HG03139 (cell line): ENCODE measurements at regions not wholly inside any gene's neighbourhood (a gene's known extent, or its start where the extent isn't known, plus 50 kb on each side); places are given as distances from the start of the nearest gene placed in this dataset.
"Not testable (repeated sequence)": the region's sequence is repeated elsewhere in the genome, so short reads cannot be mapped to it uniquely, and the experiment has no call there.

Experiments used
- ATAC-seq: cut with Tn5 transposase; IDR thresholded peaks from one replicate; pipeline ENCODE4 v1.9.1; 2021; ENCODE audit not compliant: unreplicated experiment

DNA sequence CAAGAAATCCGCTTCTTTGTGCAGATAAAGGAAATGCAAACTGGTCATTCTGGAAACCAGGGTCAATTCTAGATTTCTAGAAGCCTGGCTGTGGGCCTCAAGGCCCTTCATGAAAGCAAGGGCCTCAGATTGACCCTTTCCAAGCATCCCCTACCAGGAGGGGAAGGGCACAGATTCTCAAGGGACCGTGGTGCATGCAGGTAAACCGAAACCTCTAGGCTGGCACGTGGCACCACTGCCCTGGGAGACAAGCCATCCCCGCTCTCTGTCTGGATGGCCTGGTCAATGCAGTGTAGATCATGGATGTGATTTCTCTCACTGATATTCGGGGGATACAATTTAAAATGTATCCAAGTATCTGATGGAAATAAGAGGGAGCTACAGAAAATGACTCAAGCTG lies 69.4 kb downstream of the TOMM20 start:
- ATAC-seq = no peak

DNA sequence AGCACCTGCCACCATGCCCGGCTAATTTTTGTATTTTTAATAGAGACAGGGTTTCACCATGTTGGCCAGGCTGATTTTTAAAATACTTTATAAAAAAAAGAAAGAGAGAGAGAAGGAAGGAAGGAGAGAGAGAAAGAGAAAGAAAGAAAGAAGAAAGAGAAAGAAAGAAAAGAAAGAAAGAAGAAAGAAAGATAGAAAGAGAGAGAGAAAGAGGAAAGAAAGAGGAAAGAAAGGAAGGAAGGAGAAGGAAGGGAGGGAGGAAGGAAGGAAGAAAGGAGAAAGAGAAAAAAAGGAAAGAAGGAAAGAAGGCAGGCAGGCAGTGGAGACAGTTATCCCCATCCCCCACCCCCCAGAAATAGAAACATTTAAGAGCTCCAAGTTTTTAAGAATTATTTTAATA lies 69.9 kb downstream of the TOMM20 start:
- no peak for ATAC-seq

DNA sequence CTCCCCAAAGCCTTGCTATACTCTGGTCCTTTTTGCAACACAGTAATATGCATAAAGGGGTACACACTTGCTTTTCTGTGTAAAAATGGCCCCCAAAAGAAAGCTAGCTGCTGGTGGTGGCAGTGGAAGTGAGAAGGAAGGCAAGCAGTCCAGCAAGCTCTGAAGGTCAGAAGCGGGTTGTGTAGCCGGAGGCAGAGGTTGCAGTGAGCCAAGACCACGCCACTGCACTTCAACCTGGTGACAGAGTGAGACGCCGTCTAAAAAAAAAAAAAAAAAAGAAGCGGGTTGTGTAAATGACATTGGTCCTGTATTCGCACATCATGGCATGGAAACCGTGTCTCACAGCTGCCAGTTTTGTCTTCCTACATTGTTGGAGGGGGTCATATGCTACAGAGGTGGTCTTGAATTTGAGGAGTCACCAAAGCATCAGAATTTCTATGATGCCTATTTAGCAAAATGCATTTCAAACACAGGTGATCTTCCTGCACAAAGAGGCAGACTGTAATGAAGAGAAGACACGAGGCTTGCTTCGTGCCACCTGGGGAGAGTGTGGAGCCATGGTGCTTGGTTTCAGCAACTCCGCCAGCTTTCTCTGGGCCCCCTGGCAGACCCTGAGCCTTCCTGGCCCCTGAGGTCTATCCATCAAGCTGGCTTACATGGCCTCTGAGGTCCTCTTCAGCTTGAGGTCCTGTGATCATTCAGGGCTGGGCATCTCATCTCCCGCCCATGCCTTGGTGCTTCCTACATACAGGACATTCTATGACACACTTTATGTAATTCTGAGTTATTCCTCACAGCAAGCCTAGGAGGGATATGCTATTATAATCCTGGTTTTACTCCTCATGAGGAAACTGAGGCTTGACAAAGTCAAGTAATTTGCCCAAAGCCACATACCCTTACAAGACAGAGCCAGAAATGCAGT lies 71.0 kb downstream of the TOMM20 start:
- no peak for ATAC-seq

DNA sequence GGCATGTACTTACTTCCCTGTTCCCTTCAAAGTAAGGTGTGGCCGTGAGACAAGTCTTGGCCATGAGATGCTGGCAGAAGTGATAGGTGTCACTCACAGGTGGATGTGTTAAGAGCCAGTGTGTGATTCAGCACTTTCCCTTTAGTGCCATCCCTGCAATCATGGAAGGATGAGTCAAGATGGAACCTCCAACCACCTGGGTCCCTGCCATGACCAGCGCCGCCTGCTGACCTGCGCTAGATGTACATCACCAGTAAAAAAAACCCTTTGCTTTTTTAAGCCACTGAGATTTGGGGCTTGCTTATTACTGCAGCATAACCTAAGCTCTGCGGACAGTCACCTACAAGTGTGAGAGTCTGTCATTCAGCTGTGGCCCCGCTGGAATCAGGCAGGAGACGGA lies 71.7 kb downstream of the TOMM20 start:
- no peak for ATAC-seq

DNA sequence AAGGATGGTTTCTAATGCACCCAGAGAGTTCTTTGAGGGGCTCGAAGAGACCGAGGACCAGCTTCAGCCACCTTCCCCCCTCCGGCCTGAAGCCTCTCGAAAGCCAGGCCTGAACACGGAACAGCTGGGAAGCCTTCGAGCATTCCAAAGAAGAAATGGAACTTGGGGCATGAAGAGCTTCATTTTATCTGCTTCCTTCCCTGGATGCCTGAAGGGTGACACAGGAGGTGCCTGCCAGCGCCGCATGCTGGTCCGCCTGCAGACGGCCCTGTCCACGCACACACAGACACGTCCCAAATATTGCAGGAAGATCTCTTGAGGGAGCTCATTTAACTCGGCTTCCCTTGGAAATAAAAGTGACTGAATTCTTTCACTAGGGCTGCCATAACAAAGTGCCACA lies 73.7 kb downstream of the TOMM20 start:
- ATAC-seq = no peak

DNA sequence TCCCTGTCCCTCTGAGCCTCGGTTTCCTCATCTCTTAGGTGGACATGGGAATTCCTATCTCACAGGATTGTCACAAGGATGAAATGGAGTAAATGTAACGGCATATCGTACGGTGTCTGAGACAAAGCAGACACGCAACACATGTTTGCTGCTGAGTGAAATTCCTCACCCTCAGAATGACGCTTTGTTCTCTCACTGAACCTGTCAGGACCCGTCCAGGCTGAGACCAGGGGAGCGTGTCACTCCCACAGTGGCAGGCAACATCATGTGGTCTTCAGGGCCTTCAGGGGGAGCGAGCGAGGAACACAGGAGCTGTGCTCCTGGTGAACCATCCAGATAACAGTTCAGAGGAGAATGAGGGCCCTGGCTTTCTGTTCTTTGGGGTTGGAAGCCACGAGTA lies 74.2 kb downstream of the TOMM20 start:
- no peak for ATAC-seq

DNA sequence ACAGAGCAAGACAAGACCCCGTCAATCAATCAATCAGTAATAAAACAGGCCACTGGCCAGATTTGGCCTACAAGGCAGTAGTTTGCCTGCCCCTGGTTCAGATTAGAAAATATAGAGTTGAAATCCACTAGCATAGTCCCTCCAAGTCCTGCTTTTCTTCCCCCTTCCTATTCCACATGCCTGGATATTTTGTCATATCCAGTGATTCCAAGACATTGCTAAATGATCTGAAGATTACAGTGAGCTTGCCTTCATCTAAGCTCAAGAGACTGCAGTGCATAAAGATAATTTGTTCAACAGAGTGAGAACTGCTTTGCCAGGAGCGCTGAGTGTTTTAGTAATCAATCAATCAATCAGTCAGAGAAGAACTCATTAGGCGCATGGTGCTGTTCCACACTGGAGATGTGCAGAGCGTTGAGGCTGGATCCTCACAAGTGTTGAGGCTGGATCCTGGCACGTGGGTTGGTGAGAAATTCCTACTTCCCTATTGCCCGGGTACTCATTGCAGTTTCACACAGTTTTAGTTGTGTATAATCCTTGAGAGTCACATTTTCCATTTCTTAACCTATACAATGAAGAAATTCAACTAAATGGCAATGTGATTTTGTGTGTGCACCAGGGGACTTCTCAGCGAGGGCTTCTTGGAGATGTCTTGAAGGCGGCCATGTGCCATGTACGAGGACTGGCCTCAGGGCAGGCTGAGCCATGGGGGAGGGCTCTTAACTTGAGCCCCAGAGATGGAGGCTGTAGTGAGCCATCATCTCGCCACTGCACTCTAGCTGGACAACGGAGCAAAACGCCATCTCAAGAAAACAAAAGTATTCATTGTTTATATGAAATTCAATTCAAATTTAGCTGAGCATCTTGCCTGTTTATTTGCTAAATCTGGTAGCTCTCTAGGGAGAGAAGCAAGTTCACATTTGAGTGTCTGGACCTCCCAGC lies 76.3 kb downstream of the TOMM20 start:
- ATAC-seq = no peak

DNA sequence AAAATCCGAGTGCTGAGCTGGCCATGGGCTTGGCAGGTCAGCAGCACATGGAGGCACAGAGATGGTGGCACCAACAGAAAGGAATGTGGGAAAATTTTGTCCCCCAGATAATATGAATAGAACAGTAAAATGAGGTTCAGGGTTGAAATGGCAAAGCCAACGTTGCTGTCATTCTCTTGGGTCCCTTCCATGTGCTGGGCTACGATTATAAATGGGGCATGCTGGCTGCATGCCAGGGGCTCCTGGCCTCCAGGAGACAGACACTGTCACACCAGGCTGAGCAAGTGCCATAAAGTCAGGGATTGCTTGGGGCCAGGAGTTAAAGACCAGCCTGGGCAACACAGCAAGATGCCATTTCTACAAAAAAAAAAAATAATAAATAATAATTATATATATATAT lies 77.1 kb downstream of the TOMM20 start:
- ATAC-seq = no peak

DNA sequence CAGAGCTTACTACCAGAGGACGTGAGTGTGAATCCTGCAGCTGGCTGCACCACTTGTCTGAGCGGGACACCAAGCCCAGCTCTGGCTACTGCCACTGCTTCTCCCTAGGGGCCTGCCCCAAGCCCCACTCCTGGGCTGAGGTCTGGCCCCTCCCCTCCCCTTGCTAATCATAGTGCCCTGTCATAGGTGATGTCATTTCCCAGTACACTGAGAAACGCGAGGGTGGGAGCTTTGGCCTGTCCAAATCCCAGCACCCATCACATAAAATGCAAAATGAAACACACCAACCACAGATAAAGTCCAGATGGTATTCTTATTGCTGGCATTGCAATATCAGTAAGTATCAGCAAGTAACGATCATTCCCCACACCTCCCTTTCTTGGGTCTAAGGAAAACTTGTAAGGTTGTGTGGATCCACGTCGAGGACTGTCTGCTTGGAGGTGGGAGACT lies 77.7 kb downstream of the TOMM20 start:
- no peak for ATAC-seq

DNA sequence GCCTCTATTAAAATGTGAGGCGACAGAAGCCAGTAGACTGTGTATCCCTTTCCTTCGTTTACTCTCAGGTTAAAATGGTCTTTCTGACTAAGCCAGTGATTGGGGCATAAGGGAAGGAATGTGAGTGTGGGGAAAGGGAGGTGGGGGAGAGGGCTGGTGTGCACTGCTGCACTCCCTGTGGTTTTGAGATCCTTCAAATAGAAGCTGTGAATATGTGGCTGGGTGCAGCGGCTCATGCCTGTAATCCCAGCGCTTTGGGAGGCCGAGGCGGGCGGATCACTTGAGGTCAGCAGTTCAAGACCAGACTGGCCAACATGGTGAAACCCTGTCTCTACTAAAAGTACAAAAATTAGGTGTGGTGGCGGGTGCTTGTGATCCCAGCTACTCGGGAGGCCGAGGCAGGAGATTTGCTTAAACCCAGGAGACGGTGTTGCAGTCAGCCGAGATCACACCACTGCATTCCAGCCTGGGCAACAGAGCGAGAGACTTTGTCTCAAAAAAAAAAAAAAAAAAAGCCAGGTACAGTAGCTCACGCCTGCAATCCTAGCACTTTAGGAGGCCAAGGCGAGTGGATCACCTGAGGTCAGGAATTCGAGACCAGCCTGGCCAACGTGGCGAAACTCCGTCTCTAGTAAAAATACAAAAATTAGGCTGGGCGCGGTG lies 78.8 kb downstream of the TOMM20 start:
- not testable (repeated sequence) for ATAC-seq

DNA sequence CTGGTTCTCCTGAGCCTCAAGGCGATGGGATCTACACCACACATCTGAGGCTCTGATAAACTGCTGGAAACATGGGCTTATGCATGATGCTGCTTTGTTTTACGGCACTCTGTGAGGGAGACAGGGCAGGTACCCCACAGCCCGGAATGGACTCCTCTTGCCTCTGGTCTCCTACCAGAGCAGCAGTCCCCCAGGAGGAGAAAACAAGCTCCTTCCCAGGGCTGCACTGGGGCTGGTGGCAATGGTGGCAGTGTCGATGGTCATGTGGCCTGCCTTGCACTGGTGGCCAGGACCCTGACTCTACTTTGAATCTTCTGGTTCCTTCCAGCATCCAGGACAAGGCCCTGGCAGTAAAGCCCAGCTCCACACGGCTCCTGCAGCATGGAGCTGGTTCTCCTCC lies 79.4 kb downstream of the TOMM20 start:
- no peak for ATAC-seq

DNA sequence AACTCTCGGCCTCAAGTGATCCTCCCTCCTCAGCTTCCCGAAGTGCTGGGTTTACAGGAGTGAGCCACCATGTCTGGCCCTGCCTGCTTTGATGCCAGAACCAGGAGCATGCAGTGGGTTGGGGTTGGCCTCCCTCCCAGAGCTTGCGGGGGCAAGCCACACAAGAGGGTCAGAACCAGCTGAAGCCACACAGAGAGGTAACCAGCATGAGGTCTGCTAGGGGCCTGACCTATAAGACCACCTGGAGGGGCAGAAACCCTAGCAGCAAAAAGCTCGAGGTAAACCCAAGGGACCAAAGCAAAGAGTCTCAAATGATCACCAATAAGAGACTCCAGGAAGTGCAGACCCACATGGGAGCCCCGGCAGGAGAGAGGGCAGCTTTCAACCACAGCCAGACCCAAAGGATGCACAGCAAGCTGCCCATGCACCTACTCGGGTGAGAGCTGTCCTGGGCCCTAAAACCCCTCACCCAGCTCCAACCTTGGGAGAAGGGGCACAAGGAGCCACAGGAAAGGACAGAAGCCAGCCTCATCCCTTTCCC lies 81.2 kb downstream of the TOMM20 start:
- ATAC-seq = no peak

DNA sequence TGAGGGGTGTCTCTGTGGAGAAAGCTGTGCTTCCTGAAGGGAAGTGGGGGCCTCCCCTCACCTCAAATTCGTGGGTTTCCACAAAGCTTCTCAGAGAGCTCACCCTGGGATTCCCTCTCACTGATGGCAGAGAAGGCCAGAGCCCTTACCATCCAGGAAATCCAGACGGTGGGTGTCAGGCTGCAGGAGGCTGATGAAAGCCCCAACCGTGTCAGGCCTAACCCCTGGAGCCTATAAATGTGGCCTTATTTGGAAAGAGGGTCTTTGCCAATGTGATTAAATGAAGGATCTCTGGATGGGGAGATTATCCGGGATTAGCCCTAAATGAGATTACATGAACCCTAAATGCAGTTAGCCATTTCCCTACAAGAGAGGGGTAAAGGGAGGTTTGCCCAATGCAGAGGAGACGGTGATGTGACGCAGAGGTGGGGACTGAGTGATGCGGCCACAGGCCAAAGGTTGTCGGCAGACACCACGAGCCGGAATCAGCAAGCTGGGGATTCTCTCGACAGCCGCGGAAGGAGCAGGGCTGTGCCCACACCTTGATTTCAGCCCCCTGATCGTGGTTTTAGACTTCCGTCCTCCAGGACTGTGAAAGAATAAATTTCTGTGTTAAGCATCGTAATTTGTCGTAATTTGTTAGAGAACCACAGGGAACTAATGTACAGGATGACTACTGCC lies 82.6 kb downstream of the TOMM20 start:
- ATAC-seq = no peak

DNA sequence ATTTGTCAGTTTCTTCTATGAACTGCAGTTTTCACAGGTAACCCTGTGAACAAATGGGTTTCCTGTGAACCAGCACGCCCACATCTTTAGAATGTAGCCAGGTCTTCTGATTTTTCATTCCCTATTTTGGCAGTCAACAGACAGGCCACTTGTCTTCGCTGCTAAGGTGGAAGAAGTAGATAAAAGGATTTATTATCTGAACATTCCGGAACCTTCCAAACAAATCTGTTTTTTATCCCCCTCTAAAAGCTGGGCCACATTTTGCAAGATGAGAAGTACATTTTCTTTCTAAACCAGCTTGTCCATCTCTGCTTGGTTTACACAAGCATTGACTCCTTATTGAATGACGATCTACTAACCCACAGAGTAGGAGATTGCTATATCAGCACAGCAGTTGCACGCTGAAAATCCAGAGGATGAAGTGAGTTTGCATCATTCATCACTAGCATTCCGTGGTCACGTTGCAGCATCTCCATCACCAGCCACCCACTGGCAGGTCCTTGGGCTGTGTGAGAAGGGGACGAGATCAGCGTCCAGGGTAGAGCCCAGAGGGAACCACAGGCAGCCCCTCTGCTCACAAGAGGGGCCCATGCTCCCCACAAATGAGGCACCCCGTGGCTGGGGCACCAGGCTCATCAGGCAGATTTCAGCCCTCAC lies 83.5 kb downstream of the TOMM20 start:
- no peak for ATAC-seq

DNA sequence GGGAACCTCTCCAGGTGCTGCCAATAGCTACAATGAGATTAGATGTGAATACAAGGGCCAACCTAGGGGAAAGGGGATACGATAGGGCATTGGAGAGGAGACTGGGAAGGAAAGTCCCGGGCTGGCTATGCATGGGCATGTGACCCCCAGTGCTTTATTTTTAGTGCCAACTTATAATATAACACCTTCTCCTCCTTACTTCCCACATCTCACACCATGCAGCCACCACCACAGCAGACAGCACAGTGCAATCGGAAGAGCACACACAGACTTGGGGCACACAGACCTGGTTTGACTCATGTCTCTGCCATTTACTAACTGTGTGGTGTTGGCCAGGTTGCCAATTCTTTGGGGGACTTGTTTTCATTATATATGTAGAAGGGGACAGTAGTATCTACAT lies 85.4 kb downstream of the TOMM20 start:
- no peak for ATAC-seq

DNA sequence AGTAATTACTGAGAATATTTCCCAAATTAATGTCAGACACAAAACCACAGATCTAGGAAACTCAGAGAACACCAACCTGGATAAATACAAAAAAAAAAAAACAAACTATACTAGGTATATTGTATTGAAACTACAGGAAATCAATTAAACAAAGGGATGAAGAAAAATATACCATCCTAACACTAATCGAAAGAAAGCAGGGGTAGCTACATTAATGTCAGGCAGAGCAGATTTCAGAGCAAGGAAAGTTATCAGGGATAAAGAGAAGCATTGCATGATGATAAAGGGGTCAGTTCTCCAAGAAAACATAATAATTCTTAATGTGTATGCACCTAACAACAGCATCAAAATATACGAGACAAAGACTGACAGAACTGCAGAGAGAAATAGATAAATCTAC lies 89.9 kb downstream of the TOMM20 start:
- ATAC-seq = no peak

DNA sequence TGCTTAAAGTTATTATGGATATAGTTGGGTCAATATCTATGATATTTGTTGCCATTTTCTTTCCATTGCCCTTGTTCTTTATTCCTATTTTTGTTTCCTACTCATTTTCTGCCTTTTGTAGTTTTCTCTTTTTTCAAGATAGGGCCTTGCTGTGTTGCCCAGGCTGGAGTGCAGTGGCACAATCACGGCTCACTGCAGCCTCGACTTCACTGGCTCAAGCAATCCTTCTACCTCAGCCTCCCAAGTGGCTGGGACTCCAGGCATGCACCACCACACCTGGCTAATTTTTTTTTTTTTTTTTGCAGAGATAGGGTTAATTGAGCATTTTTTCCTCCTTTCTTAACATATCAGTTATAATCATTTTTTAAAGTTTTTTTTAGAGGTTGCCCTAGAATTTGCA lies 92.7 kb downstream of the TOMM20 start:
- no peak for ATAC-seq

DNA sequence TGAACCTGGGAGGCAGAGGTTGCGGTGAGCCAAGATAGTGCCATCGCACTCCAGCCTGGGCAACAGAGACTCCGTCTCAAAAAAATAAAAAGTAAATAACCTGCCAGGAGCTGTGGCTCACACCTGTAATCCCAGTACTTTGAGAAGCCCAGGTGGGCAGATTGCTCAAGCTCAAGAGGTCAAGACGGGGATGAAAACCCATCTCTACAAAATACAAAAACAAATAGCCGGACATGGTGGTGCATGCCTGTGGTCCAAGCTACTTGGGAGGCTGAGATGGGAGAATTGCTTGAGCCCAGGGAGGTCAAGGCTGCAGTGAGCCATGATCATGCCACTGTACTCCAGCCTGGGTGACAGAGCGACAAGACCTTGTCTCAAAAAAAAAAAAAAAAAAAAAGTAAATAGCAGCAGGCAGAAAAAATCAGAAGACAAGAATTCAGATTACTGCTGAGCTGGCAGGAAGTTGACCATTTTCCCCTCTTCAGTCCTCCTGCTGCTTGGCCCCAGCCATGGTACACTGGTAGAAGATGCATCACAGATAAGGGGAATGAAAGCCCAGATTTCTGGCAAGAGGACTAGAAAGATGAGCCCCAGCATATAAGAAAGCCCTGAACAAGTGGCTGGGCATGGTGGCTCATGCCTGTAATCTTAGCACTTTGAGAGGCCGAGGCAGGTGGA lies 97.6 kb downstream of the TOMM20 start:
- no peak for ATAC-seq

DNA sequence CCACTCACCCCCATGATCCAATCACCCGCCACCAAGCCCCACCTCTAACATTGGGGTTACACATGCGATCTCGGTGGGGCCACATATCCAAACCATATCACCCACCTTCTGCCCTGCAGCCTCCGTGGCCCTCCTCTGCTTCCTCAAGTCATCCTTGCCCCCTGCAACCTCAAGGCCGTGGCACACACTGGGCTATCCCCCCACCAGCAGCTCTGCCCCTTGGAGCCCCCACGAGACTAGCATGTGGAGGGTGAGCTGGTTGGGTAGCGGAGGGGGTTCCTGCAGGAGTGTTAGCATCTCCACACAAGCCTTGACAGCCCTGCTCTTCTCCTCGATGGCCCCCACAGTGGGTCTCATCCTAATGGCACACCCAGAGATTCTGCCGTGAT lies 100.8 kb downstream of the TOMM20 start:
- no peak for ATAC-seq
